ENCODE measurements at regions not wholly inside any gene's neighbourhood (a gene's known extent, or its start where the extent isn't known, plus 50 kb on each side); places are given as distances from the start of the nearest gene placed in this dataset.

- TF ChIP-seq, protein P1, sequence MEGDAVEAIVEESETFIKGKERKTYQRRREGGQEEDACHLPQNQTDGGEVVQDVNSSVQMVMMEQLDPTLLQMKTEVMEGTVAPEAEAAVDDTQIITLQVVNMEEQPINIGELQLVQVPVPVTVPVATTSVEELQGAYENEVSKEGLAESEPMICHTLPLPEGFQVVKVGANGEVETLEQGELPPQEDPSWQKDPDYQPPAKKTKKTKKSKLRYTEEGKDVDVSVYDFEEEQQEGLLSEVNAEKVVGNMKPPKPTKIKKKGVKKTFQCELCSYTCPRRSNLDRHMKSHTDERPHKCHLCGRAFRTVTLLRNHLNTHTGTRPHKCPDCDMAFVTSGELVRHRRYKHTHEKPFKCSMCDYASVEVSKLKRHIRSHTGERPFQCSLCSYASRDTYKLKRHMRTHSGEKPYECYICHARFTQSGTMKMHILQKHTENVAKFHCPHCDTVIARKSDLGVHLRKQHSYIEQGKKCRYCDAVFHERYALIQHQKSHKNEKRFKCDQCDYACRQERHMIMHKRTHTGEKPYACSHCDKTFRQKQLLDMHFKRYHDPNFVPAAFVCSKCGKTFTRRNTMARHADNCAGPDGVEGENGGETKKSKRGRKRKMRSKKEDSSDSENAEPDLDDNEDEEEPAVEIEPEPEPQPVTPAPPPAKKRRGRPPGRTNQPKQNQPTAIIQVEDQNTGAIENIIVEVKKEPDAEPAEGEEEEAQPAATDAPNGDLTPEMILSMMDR (IDR thresholded peaks at IDR 0.05; ENCODE audit: borderline replicate concordance) = no peak
- no peaks in the 10 kb centered on the region for H3K36me3 ChIP-seq
- intact Hi-C loops (cut with micrococcal nuclease) = no loop called here
- H3K27me3 ChIP-seq (ENCODE audit: low read depth) = peaks cover 43% of the 10 kb centered on the region
- no peak for DNase-seq
- H3K4me1 ChIP-seq = no peaks in the 10 kb centered on the region
- H3K27ac ChIP-seq (replicated peaks) = no peak overlapping the region
- H3K9me3 ChIP-seq (replicated peaks) = peaks cover 16% of the 10 kb centered on the region
- no peak overlapping the region for H3K4me3 ChIP-seq
Measured at GRCh38 chr17:34781071-34781470, 180.2 kb downstream of the CCT6B start.

- Histone ChIP-seq H3K9me3 (replicated peaks) (peaks cover 16% of the 10 kb centered on the region), H3K27me3 (ENCODE audit: low read depth) (peaks cover 49% of the 10 kb centered on the region), H3K4me3 (no peak overlapping the region), H3K4me1 (no peaks in the 10 kb centered on the region), H3K27ac (replicated peaks) (no peak overlapping the region), H3K36me3 (no peaks in the 10 kb centered on the region)
- TF ChIP-seq, protein P1 (IDR thresholded peaks at IDR 0.05; ENCODE audit: borderline replicate concordance) = no peak
- DNase-seq = no peak
- intact Hi-C loops (cut with micrococcal nuclease) = no loop called here
Measured at GRCh38 chr17:34780438-34780837, 180.8 kb downstream of the CCT6B start.

DNA sequence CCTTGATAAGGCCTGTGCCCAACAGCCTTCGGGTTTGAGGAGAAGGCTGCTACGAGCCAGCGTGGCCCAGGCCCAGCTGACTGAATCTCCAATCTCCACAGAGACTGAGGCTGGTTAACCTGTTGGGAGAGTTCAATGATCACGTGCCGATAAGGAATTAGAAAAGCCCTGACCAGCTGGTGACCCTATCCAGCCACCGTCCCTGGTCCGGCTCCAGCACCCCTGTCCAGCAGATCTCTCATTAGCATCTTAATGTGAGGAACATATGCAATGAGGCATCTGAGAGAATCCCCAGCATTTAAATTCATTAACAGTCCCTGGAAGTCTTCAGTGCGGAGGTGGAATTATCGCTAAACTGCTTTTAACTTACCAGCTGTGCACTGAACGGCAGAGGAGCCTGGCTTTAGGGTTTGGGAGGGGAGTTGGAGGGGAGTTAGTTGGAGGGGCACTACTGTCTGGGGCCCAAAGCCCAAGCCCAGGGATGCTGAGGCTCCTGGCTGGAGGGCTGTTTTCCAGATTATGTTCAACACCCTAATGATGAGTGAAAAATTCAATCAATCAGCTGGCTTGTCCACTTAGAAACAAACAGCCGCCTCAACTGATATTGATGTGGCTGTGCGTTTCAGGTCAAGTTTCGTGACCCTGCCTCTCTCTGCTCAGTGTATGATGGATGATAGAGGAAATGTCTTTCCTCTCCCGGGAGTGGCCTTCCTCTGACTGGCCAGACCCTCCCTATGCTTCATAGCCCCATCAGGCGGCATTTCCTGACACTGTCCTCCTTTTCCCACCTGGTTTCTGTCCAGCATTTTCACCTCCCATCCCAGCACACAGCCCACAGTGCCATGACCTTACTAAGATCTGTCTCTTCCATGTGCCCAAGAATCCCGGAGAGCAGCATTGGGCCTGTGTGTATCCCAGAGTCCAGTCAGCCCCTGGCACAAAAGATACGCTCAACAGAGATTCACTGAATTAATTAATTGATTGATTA lies 184.5 kb downstream of the CCT6B start:
- Histone ChIP-seq H3K27ac (replicated peaks) (no peak overlapping the region), H3K4me1 (no peaks in the 10 kb centered on the region), H3K9me3 (replicated peaks) (peaks cover 16% of the 10 kb centered on the region), H3K4me3 (no peak overlapping the region), H3K27me3 (ENCODE audit: low read depth) (peaks cover 78% of the 10 kb centered on the region), H3K36me3 (no peaks in the 10 kb centered on the region)
- no peak for DNase-seq
- TF ChIP-seq, protein P1 (IDR thresholded peaks at IDR 0.05; ENCODE audit: borderline replicate concordance) = no peak
- intact Hi-C loops (cut with micrococcal nuclease) = no loop called here

DNA sequence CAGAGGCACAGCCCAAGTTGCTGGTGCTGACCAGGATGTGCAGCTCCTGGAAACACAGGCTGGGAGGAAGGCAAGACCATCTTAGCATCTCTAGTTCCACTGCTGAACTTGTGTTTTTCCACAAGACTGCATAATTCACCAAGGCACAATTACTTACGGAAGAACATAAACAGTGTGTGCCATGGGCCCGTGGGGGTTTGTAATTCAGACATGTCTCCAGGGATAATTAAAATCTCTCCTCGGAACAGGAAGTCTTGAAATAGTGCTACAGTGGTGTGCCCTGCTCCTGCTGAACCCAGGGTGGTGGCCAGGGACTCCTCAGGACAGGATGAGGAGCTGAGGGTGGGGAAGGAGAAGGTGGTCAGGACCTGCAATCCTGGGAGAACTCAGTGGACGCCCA lies 188.2 kb downstream of the CCT6B start:
- no peak for DNase-seq
- TF ChIP-seq, protein P1 (IDR thresholded peaks at IDR 0.05; ENCODE audit: borderline replicate concordance) = no peak
- Histone ChIP-seq H3K27me3 (ENCODE audit: low read depth) (peaks cover 71% of the 10 kb centered on the region), H3K9me3 (replicated peaks) (no peaks in the 10 kb centered on the region), H3K4me3 (no peak overlapping the region), H3K4me1 (peaks cover 8% of the 10 kb centered on the region), H3K36me3 (no peaks in the 10 kb centered on the region), H3K27ac (replicated peaks) (no peak overlapping the region)
- intact Hi-C loops (cut with micrococcal nuclease) = no loop called here

GRCh38 chr17:34771891-34772290 lies 189.4 kb downstream of the CCT6B start:
- no peak for DNase-seq
- no peaks in the 10 kb centered on the region for H3K36me3 ChIP-seq
- no peak overlapping the region for H3K4me3 ChIP-seq
- peaks cover 61% of the 10 kb centered on the region for H3K27me3 ChIP-seq (ENCODE audit: low read depth)
- intact Hi-C loops (cut with micrococcal nuclease) = no loop called here
- no peaks in the 10 kb centered on the region for H3K9me3 ChIP-seq (replicated peaks)
- TF ChIP-seq, protein P1 (IDR thresholded peaks at IDR 0.05; ENCODE audit: borderline replicate concordance) = no peak
- H3K4me1 ChIP-seq = peaks cover 8% of the 10 kb centered on the region
- H3K27ac ChIP-seq (replicated peaks) = no peak overlapping the region
